Stomach smooth muscle (tissue), 2 donors: ENCODE measurements at regions not wholly inside any gene's neighbourhood (a gene's known extent, or its start where the extent isn't known, plus 50 kb on each side); places are given as distances from the start of the nearest gene placed in this dataset.

Experiments used
- H3K27ac ChIP-seq: one replicate; pipeline ENCODE4 v1.7.0; 2013; ENCODE audit warnings: mild to moderate bottlenecking, low read length, inconsistent platforms
- H3K27me3 ChIP-seq, 2 donors: one replicate each; pipeline ENCODE4 v1.7.0; 2013; ENCODE audit warnings: low read length in 2 of 2; ENCODE audit not compliant: insufficient read depth in 2 of 2, control insufficient read depth in 1 of 2
- H3K36me3 ChIP-seq, 2 donors: one replicate each; pipeline ENCODE4 v1.7.0; 2013; ENCODE audit warnings: low read length in 2 of 2; ENCODE audit not compliant: control insufficient read depth in 2 of 2, insufficient read depth in 2 of 2
- H3K4me1 ChIP-seq: one replicate; pipeline ENCODE4 v1.7.0; 2013; ENCODE audit warnings: low read length; ENCODE audit not compliant: control insufficient read depth, insufficient read depth
- H3K4me3 ChIP-seq, 2 donors: one replicate each; pipeline ENCODE4 v1.7.0; 2013; ENCODE audit warnings: low read length in 2 of 2
- H3K9ac ChIP-seq, 2 donors: one replicate each; pipeline ENCODE4 v1.7.0; 2013; ENCODE audit warnings: low read length in 2 of 2, mild to moderate bottlenecking in 1 of 2
- H3K9me3 ChIP-seq, 2 donors: one replicate each; pipeline ENCODE4 v1.7.0; 2013; ENCODE audit warnings: low read length in 2 of 2; ENCODE audit not compliant: control insufficient read depth in 2 of 2
- donor health status: healthy.
- donor health status: Pancreatic carcinoma.

GRCh38 chr6:143609501-143609900 is 68.3 kb upstream of the PHACTR2 start:
- no peak overlapping the region for H3K27ac ChIP-seq
- no peaks in the 10 kb centered on the region for H3K4me1 ChIP-seq
- no peaks in the 10 kb centered on the region for H3K9me3 ChIP-seq
- H3K36me3 ChIP-seq, result no peaks in the 10 kb centered on the region
- no peak overlapping the region for H3K9ac ChIP-seq
- H3K4me3 ChIP-seq, result no peak overlapping the region
- no peaks in the 10 kb centered on the region for H3K27me3 ChIP-seq

DNA sequence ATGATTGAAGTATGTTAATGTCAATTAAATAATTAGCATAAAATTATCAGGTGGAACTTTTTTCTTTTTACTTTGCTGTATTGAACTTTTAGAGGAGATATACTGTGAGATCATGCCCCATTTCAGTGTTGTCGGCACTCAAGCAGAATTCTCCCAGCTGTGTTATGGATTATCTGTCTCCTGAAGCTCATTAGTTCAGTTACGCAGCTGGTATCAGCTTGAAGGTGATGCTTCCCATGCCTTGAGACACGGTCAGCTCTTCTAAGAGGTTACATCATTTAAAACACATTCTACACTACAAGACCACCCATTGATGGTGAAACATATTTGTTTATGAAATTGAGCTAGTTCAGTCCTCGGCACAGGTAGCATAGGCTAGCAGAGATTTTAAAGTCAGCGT is 68.9 kb upstream of the PHACTR2 start:
- H3K36me3 ChIP-seq, result no peaks in the 10 kb centered on the region
- no peak overlapping the region for H3K9ac ChIP-seq
- no peaks in the 10 kb centered on the region for H3K27me3 ChIP-seq
- no peak overlapping the region for H3K4me3 ChIP-seq
- no peaks in the 10 kb centered on the region for H3K4me1 ChIP-seq
- no peak overlapping the region for H3K27ac ChIP-seq
- no peaks in the 10 kb centered on the region for H3K9me3 ChIP-seq

GRCh38 chr6:143607974-143608373 is 69.8 kb upstream of the PHACTR2 start:
- Histone ChIP-seq H3K27me3 (no peaks in the 10 kb centered on the region), H3K36me3 (no peaks in the 10 kb centered on the region), H3K4me1 (no peaks in the 10 kb centered on the region), H3K27ac (peak overlapping the region; percentile 46), H3K4me3 (peak overlapping the region; percentile 45 to 54), H3K9ac (peak overlapping the region in 1 of 2 donors; percentile 36), H3K9me3 (no peaks in the 10 kb centered on the region)

GRCh38 chr6:143607168-143607567 is 70.6 kb upstream of the PHACTR2 start:
- Histone ChIP-seq H3K9me3 (no peaks in the 10 kb centered on the region), H3K4me1 (no peaks in the 10 kb centered on the region), H3K9ac (no peak overlapping the region), H3K36me3 (no peaks in the 10 kb centered on the region), H3K27me3 (no peaks in the 10 kb centered on the region), H3K27ac (no peak overlapping the region), H3K4me3 (no peak overlapping the region)

GRCh38 chr6:143605906-143606521 is 71.8 kb upstream of the PHACTR2 start:
- Histone ChIP-seq H3K9me3 (no peaks in the 10 kb centered on the region), H3K27me3 (no peaks in the 10 kb centered on the region), H3K4me1 (no peaks in the 10 kb centered on the region), H3K4me3 (no peak overlapping the region), H3K36me3 (no peaks in the 10 kb centered on the region), H3K27ac (no peak overlapping the region), H3K9ac (no peak overlapping the region)

- Histone ChIP-seq H3K36me3 (no peaks in the 10 kb centered on the region), H3K4me1 (no peaks in the 10 kb centered on the region)
Measured at GRCh38 chr6:143603455-143603854, 74.3 kb upstream of the PHACTR2 start.

DNA sequence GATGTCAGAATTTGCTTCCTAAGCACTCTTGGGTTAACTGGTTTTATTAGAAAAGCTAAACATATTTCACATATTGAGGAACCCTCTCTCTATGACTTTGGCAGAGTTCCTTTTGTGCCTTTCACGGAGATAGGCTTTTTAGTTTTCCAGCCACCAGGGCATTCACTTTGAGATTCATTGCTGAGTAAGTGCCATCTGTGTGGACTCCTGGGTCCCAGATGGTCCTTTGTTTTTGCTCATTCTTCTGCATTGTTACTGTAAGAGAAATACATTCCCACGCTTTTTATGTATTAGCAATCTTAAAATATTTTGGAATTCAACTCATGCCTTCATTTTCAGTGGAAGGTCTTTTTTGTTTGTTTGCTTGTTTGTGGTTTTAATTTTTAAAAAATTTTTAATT is 76.3 kb upstream of the PHACTR2 start:
- Histone ChIP-seq H3K4me3 (no peak overlapping the region), H3K9me3 (no peaks in the 10 kb centered on the region), H3K9ac (no peak overlapping the region), H3K27ac (no peak overlapping the region), H3K36me3 (no peaks in the 10 kb centered on the region), H3K27me3 (no peaks in the 10 kb centered on the region), H3K4me1 (no peaks in the 10 kb centered on the region)

More at GRCh38 chr6:143603455-143603854, 74.3 kb upstream of the PHACTR2 start:
- H3K27me3 ChIP-seq, result no peaks in the 10 kb centered on the region
- no peak overlapping the region for H3K4me3 ChIP-seq
- no peak overlapping the region for H3K27ac ChIP-seq
- no peaks in the 10 kb centered on the region for H3K9me3 ChIP-seq
- H3K9ac ChIP-seq, result no peak overlapping the region

- Histone ChIP-seq H3K9ac (no peak overlapping the region), H3K9me3 (no peaks in the 10 kb centered on the region), H3K4me3 (no peak overlapping the region), H3K27me3 (no peaks in the 10 kb centered on the region), H3K4me1 (no peaks in the 10 kb centered on the region), H3K27ac (no peak overlapping the region), H3K36me3 (no peaks in the 10 kb centered on the region)
Measured at GRCh38 chr6:143600821-143601220, 76.9 kb upstream of the PHACTR2 start.

DNA sequence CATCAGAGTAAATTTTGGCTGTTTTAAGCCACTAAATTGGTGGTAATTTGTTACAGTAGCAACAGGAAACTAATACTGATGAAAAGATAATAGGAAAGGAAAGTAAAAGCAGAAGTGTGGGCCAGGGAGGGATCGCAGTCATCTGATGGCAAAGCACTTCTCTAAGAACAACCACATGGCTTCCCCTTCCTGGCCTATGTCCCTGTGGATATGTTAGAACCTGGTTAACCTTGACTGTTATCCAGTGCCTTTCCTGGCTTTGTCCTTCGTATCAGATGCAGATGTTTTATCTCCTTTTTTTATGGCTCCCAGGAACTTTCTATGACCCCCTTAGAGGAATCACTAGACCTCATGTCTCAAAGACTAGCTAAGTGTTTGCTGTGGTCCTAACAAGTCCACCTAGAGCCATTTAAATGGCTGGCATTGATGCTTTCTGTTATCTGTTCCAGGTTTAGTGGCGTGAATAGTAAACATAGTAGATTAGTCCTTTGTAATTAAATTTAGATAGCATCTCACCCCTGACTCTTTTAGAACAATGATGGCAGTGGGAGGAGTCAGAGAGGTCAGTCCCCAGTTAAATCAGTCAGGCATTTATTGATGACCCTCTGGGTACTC is 79.2 kb upstream of the PHACTR2 start:
- no peaks in the 10 kb centered on the region for H3K27me3 ChIP-seq
- H3K27ac ChIP-seq, result no peak overlapping the region
- H3K36me3 ChIP-seq, result no peaks in the 10 kb centered on the region
- no peak overlapping the region for H3K9ac ChIP-seq
- H3K4me1 ChIP-seq, result peaks cover 10% of the 10 kb centered on the region
- no peak overlapping the region for H3K4me3 ChIP-seq
- H3K9me3 ChIP-seq, result no peaks in the 10 kb centered on the region

GRCh38 chr6:143596866-143597265 is 80.9 kb upstream of the PHACTR2 start:
- no peak overlapping the region for H3K27ac ChIP-seq
- H3K9me3 ChIP-seq, result no peaks in the 10 kb centered on the region
- H3K4me3 ChIP-seq, result no peak overlapping the region
- H3K9ac ChIP-seq, result no peak overlapping the region
- H3K4me1 ChIP-seq, result peaks cover 10% of the 10 kb centered on the region
- no peaks in the 10 kb centered on the region for H3K27me3 ChIP-seq
- H3K36me3 ChIP-seq, result no peaks in the 10 kb centered on the region

- no peak overlapping the region for H3K27ac ChIP-seq
- H3K9ac ChIP-seq, result no peak overlapping the region
- H3K27me3 ChIP-seq, result no peaks in the 10 kb centered on the region
Measured at GRCh38 chr6:143595251-143596036, 82.3 kb upstream of the PHACTR2 start.

More at GRCh38 chr6:143595251-143596036, 82.3 kb upstream of the PHACTR2 start:
- no peaks in the 10 kb centered on the region for H3K9me3 ChIP-seq
- no peaks in the 10 kb centered on the region for H3K36me3 ChIP-seq
- H3K4me1 ChIP-seq, result peaks cover 10% of the 10 kb centered on the region
- no peak overlapping the region for H3K4me3 ChIP-seq
